OCI-LY7 (cell line): ENCODE measurements at regions not wholly inside any gene's neighbourhood (a gene's known extent, or its start where the extent isn't known, plus 50 kb on each side); places are given as distances from the start of the nearest gene placed in this dataset.

Experiments
- CTCF ChIP-seq: fragments of 200-600 bp; sonication (generic); conservative IDR thresholded peaks from 2 replicates; pipeline ENCODE4 v1.5.1; 2014; ENCODE audit warnings: mild to moderate bottlenecking, antibody characterized with exemption, low read length, moderate library complexity, mixed read lengths
- EZH2phosphoT487 ChIP-seq: fragments of 200-600 bp; sonication (generic); IDR thresholded peaks from 2 replicates; pipeline ENCODE4 v1.6.1; 2018; ENCODE audit warnings: low read depth, borderline replicate concordance, mild to moderate bottlenecking, mixed run types, antibody characterized with exemption, low read length, moderate library complexity, mixed read lengths

DNA sequence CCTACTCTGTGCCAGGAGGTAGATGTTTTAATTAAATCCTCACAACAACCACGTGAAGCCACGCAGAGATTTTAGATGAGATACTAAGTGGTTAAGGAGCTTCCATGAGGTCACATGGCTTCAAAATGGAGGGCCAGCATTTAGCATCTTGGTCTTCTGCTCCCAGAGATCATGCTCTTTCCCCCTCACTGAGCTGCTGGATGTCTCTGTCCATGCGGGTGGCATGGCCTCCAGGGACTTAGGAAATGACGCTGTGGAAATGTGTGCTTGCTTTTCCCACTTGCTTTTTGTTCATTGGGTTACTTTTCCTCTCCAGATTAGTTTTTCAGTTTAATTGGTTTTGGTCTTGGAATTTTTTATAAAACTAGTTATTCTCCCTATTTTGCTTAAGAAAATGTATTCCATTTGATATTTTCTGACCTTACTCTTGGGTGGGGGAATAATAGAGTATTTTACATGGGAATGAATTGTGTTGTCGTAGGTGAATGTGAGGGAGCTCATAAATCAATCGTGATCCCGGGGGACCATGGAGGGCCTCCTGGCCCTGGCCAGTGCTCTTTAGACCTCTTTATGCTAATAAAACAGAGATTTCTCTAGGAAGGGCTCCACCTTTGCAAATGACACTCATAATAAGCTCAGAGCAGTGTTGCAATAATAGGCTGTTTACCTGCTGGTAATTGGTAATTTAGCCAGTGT is 376.0 kb upstream of the ONECUT1 start:
- TF ChIP-seq CTCF (no peak), EZH2phosphoT487 (no peak)
